ENCODE measurements at regions not wholly inside any gene's neighbourhood (a gene's known extent, or its start where the extent isn't known, plus 50 kb on each side); places are given as distances from the start of the nearest gene placed in this dataset.
A peak's percentile ranks its signal among the peaks of the same experiment; 100 is the strongest.

DNA sequence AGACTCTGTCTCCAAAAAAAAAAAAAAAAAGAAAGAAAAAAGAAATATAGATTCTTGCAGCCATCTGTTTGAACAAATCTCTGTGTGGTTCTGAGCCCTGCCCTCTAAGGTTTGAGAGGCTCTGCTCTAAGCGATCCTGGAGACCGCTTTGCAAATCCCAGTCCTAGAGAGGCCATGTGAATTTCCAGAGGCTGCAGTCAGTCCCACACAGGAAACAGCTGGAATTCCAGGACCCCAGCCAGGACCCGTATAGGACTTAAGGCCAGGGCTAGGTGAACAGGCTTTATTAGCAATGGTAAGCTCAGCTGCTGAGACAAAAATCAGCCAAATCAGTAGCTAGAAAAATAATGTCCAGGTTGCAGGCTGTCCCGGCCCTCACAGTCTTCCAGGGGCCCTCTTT, 154.8 kb downstream of the RPS24 start:
- no peak overlapping the region for H3K4me2 ChIP-seq (ENCODE audit: insufficient read depth, low read length, poor library complexity, severe bottlenecking)
- no peak overlapping the region for H2BK12ac ChIP-seq (ENCODE audit: low read length)
- no peaks in the 10 kb centered on the region for H3K36me3 ChIP-seq (replicated peaks in 1 of 2; ENCODE audit: control insufficient read depth in 2 of 2, insufficient read depth in 2 of 2, low read length in 2 of 2)
- H2AK5ac ChIP-seq (ENCODE audit: low read depth, low read length): no peak overlapping the region
- H4K91ac ChIP-seq (ENCODE audit: low read depth, low read length, poor library complexity): no peak overlapping the region
- no peak overlapping the region for H2BK120ac ChIP-seq (ENCODE audit: low read depth, low read length)
- no CpG with 5 or more reads among the region's 4 CpGs for WGBS, 2 donors (ENCODE audit: extremely low coverage in 2 of 2, insufficient read length in 2 of 2, insufficient replicate concordance in 1 of 2)
- H3K4me3 ChIP-seq (ENCODE audit: low read length in 2 of 2): no peak overlapping the region
- H3K27ac ChIP-seq (replicated peaks; ENCODE audit: low read length): no peak overlapping the region
- H3K4me1 ChIP-seq (ENCODE audit: control insufficient read depth in 2 of 2, insufficient read depth in 1 of 2, low read depth in 1 of 2, low read length in 2 of 2): no peaks in the 10 kb centered on the region
- H3K9me3 ChIP-seq (replicated peaks in 1 of 2; ENCODE audit: control insufficient read depth in 2 of 2, insufficient read depth in 1 of 2, low read depth in 1 of 2, low read length in 2 of 2): peaks cover 2 to 6% of the 10 kb centered on the region in 2 donors
- no peak for DNase-seq (ENCODE audit: low spot score)
- no peak overlapping the region for H3K4ac ChIP-seq (ENCODE audit: low read length)
- H3K14ac ChIP-seq (ENCODE audit: low read length): no peak overlapping the region
- no peaks in the 10 kb centered on the region for H3K79me1 ChIP-seq (ENCODE audit: low read depth, low read length)
- no peak overlapping the region for H4K8ac ChIP-seq (ENCODE audit: low read depth, low read length)
- H2AFZ ChIP-seq (ENCODE audit: low read length): no peak overlapping the region
- no peak overlapping the region for H3K23ac ChIP-seq (ENCODE audit: low read depth, low read length, poor library complexity)
- H3K9ac ChIP-seq (ENCODE audit: low read depth, low read length, poor library complexity): no peak overlapping the region
- no peak overlapping the region for H2BK5ac ChIP-seq (ENCODE audit: low read length)
- no peak overlapping the region for H3K18ac ChIP-seq (ENCODE audit: low read length)
- no peak overlapping the region for H2BK15ac ChIP-seq (ENCODE audit: low read length)
- H3K27me3 ChIP-seq (ENCODE audit: control insufficient read depth in 3 of 3, insufficient read depth in 3 of 3, low read depth in 1 of 3, low read length in 3 of 3): no peaks in the 10 kb centered on the region

DNA sequence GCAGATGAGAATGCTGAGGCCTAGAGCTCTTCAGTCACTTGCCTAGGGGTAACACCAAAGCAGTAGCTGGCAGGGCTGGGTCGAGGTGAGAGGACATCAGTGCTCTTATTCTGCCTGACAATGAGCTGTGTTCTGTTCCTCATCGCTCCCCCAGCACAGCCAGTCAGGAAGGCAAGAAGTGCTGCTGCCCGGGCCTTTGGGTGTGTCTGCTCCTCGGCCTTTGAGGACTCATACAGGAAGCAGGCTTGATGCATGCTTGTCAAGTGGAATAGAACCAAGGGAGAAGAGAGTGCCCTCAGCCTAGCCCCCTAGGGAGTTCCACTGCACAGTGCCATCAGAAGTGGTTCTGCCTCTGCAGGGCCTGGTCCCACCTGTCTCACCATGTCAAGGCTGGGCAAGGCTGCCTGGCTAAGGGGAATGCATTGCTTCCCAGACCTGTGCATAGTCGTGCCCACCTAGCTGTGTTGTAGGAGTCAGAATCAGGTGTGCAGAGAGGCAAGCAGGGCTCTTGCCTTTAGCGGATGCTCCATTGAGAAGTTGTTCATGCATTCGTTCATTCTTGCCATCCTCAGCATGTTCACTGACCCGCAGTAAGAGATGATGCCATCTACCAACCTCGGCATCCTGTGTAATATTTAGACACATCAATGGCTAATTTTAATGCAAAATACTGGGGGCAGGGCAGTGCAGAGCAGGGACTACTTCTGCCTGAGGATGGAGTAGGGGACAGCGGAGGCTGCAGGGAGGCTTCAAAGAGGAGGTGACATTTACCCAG, 156.6 kb downstream of the RPS24 start:
- H2AFZ ChIP-seq (ENCODE audit: low read length): no peak overlapping the region
- no CpG with 5 or more reads among the region's 10 CpGs for WGBS, 2 donors (ENCODE audit: extremely low coverage in 2 of 2, insufficient read length in 2 of 2, insufficient replicate concordance in 1 of 2)
- H2AK5ac ChIP-seq (ENCODE audit: low read depth, low read length): no peak overlapping the region
- no peak overlapping the region for H2BK5ac ChIP-seq (ENCODE audit: low read length)
- no peak overlapping the region for H3K27ac ChIP-seq (replicated peaks; ENCODE audit: low read length)
- peaks cover 2 to 11% of the 10 kb centered on the region in 2 donors for H3K9me3 ChIP-seq (replicated peaks in 1 of 2; ENCODE audit: control insufficient read depth in 2 of 2, insufficient read depth in 1 of 2, low read depth in 1 of 2, low read length in 2 of 2)
- H3K79me1 ChIP-seq (ENCODE audit: low read depth, low read length): no peaks in the 10 kb centered on the region
- no peak overlapping the region for H3K4me3 ChIP-seq (ENCODE audit: low read length in 2 of 2)
- no peak overlapping the region for H3K9ac ChIP-seq (ENCODE audit: low read depth, low read length, poor library complexity)
- no peak overlapping the region for H2BK12ac ChIP-seq (ENCODE audit: low read length)
- H4K91ac ChIP-seq (ENCODE audit: low read depth, low read length, poor library complexity): no peak overlapping the region
- no peak overlapping the region for H2BK15ac ChIP-seq (ENCODE audit: low read length)
- no peaks in the 10 kb centered on the region for H3K27me3 ChIP-seq (ENCODE audit: control insufficient read depth in 3 of 3, insufficient read depth in 3 of 3, low read depth in 1 of 3, low read length in 3 of 3)
- no peak overlapping the region for H2BK120ac ChIP-seq (ENCODE audit: low read depth, low read length)
- H3K18ac ChIP-seq (ENCODE audit: low read length): peak overlapping the region; percentile 1
- peak overlapping the region; percentile 5 for H3K14ac ChIP-seq (ENCODE audit: low read length)
- no peaks in the 10 kb centered on the region for H3K36me3 ChIP-seq (replicated peaks in 1 of 2; ENCODE audit: control insufficient read depth in 2 of 2, insufficient read depth in 2 of 2, low read length in 2 of 2)
- DNase-seq (ENCODE audit: low spot score): no peak
- peaks cover 0 to under 1% of the 10 kb centered on the region in 2 donors for H3K4me1 ChIP-seq (ENCODE audit: control insufficient read depth in 2 of 2, insufficient read depth in 1 of 2, low read depth in 1 of 2, low read length in 2 of 2)
- no peak overlapping the region for H4K8ac ChIP-seq (ENCODE audit: low read depth, low read length)
- no peak overlapping the region for H3K23ac ChIP-seq (ENCODE audit: low read depth, low read length, poor library complexity)
- no peak overlapping the region for H3K4ac ChIP-seq (ENCODE audit: low read length)
- no peak overlapping the region for H3K4me2 ChIP-seq (ENCODE audit: insufficient read depth, low read length, poor library complexity, severe bottlenecking)

DNA sequence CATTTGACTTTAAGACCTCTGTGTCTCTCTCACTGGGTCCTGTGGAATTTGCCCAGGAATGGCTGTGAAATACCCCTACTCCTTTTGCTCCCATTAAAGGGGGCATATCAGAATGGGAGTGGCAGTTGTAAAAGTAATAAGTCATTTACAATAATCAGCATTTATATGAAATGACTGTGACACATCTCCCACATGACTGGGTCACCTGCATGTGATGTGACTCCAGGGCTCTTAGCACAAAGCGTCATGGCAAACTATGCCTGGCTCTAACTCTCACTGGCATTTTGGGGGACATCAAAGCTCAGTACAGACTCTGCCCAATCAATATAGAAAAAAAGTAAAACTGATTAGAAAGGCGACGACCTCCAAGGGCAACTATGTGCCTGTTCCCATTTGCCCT, 157.6 kb downstream of the RPS24 start:
- no peak for DNase-seq (ENCODE audit: low spot score)
- Histone ChIP-seq H3K36me3 (replicated peaks in 1 of 2; ENCODE audit: control insufficient read depth in 2 of 2, insufficient read depth in 2 of 2, low read length in 2 of 2) (no peaks in the 10 kb centered on the region), H4K8ac (ENCODE audit: low read depth, low read length) (no peak overlapping the region), H2BK12ac (ENCODE audit: low read length) (no peak overlapping the region), H3K79me1 (ENCODE audit: low read depth, low read length) (peaks cover 1% of the 10 kb centered on the region), H3K4me2 (ENCODE audit: insufficient read depth, low read length, poor library complexity, severe bottlenecking) (no peak overlapping the region), H2AK5ac (ENCODE audit: low read depth, low read length) (no peak overlapping the region), H2AFZ (ENCODE audit: low read length) (no peak overlapping the region), H3K27me3 (ENCODE audit: control insufficient read depth in 3 of 3, insufficient read depth in 3 of 3, low read depth in 1 of 3, low read length in 3 of 3) (peaks cover 0 to 6% (median 0%) of the 10 kb centered on the region in 3 experiments), H3K4ac (ENCODE audit: low read length) (no peak overlapping the region), H3K14ac (ENCODE audit: low read length) (no peak overlapping the region), H3K9me3 (replicated peaks in 1 of 2; ENCODE audit: control insufficient read depth in 2 of 2, insufficient read depth in 1 of 2, low read depth in 1 of 2, low read length in 2 of 2) (peaks cover 2 to 11% of the 10 kb centered on the region in 2 donors), H3K18ac (ENCODE audit: low read length) (no peak overlapping the region), H3K27ac (replicated peaks; ENCODE audit: low read length) (no peak overlapping the region), H4K91ac (ENCODE audit: low read depth, low read length, poor library complexity) (no peak overlapping the region), H3K23ac (ENCODE audit: low read depth, low read length, poor library complexity) (no peak overlapping the region), H2BK120ac (ENCODE audit: low read depth, low read length) (no peak overlapping the region), H3K9ac (ENCODE audit: low read depth, low read length, poor library complexity) (no peak overlapping the region), H3K4me3 (ENCODE audit: low read length in 2 of 2) (no peak overlapping the region), H2BK5ac (ENCODE audit: low read length) (no peak overlapping the region), H2BK15ac (ENCODE audit: low read length) (no peak overlapping the region), H3K4me1 (ENCODE audit: control insufficient read depth in 2 of 2, insufficient read depth in 1 of 2, low read depth in 1 of 2, low read length in 2 of 2) (peaks cover 0 to 2% of the 10 kb centered on the region in 2 donors)
- WGBS, 2 donors (ENCODE audit: extremely low coverage in 2 of 2, insufficient read length in 2 of 2, insufficient replicate concordance in 1 of 2): no CpG with 5 or more reads among the region's 3 CpGs

DNA sequence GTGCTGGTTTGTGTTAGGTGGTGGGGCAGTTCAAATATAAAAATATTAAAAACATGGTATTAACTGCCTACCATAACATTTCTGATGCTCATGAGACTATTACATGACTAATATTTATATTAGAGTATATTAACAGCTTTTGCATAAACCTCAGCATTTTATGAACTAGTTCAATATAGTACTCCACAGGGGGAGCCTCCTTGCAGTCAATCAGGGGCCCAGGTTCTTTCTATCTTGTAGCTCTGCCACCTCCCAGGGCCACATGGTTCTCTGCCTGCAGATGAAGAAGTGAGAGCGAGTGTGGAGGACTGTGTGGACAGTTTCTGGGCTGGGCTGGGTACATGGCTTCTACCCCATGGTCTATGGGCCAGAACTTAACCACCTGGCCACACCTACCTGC, 159.5 kb downstream of the RPS24 start:
- H2BK120ac ChIP-seq (ENCODE audit: low read depth, low read length): no peak overlapping the region
- H3K27me3 ChIP-seq (ENCODE audit: control insufficient read depth in 3 of 3, insufficient read depth in 3 of 3, low read depth in 1 of 3, low read length in 3 of 3): peaks cover 0 to 6% (median 0%) of the 10 kb centered on the region in 3 experiments
- no peak overlapping the region for H4K8ac ChIP-seq (ENCODE audit: low read depth, low read length)
- H3K4me3 ChIP-seq (ENCODE audit: low read length in 2 of 2): no peak overlapping the region
- no peak overlapping the region for H2AK5ac ChIP-seq (ENCODE audit: low read depth, low read length)
- no peaks in the 10 kb centered on the region for H3K36me3 ChIP-seq (replicated peaks in 1 of 2; ENCODE audit: control insufficient read depth in 2 of 2, insufficient read depth in 2 of 2, low read length in 2 of 2)
- no peak overlapping the region for H4K91ac ChIP-seq (ENCODE audit: low read depth, low read length, poor library complexity)
- no peak overlapping the region for H3K14ac ChIP-seq (ENCODE audit: low read length)
- H3K4ac ChIP-seq (ENCODE audit: low read length): no peak overlapping the region
- no peak overlapping the region for H3K4me2 ChIP-seq (ENCODE audit: insufficient read depth, low read length, poor library complexity, severe bottlenecking)
- H3K23ac ChIP-seq (ENCODE audit: low read depth, low read length, poor library complexity): no peak overlapping the region
- H3K79me1 ChIP-seq (ENCODE audit: low read depth, low read length): peaks cover 1% of the 10 kb centered on the region
- H3K4me1 ChIP-seq (ENCODE audit: control insufficient read depth in 2 of 2, insufficient read depth in 1 of 2, low read depth in 1 of 2, low read length in 2 of 2): peaks cover 0 to 2% of the 10 kb centered on the region in 2 donors
- H3K9me3 ChIP-seq (replicated peaks in 1 of 2; ENCODE audit: control insufficient read depth in 2 of 2, insufficient read depth in 1 of 2, low read depth in 1 of 2, low read length in 2 of 2): peaks cover 2 to 11% of the 10 kb centered on the region in 2 donors
- WGBS, 2 donors (ENCODE audit: extremely low coverage in 2 of 2, insufficient read length in 2 of 2, insufficient replicate concordance in 1 of 2): no CpG with 5 or more reads among the region's 1 CpG
- H2BK15ac ChIP-seq (ENCODE audit: low read length): no peak overlapping the region
- H2BK5ac ChIP-seq (ENCODE audit: low read length): no peak overlapping the region
- no peak for DNase-seq (ENCODE audit: low spot score)
- H2AFZ ChIP-seq (ENCODE audit: low read length): no peak overlapping the region
- H3K18ac ChIP-seq (ENCODE audit: low read length): no peak overlapping the region
- H2BK12ac ChIP-seq (ENCODE audit: low read length): no peak overlapping the region
- no peak overlapping the region for H3K9ac ChIP-seq (ENCODE audit: low read depth, low read length, poor library complexity)
- H3K27ac ChIP-seq (replicated peaks; ENCODE audit: low read length): no peak overlapping the region

Measured in neuronal stem cell (in vitro differentiated cells).